Endothelial cell of umbilical vein (primary cell): ENCODE measurements at regions not wholly inside any gene's neighbourhood (a gene's known extent, or its start where the extent isn't known, plus 50 kb on each side); places are given as distances from the start of the nearest gene placed in this dataset.

ENCODE experiments used
- BruUV-seq: library from RNA; stranded (reverse); fragments of 400-500 nt; replicated peaks from 2 replicates; lab custom pipeline; 2021; lab: Mats Ljungman, UMichigan
- CTCF ChIA-PET: fragments of 300-600, 350-600 bp; sonication (Branson Sonifier 250); formaldehyde crosslinking; loops from one replicate; lab custom pipeline; 2021; ENCODE audit warnings: antibody characterized with exemption, inconsistent platforms; lab: Charles Lee
- POLR2A ChIA-PET: fragments of 300-600, 350-600 bp; sonication (Branson Sonifier 250); formaldehyde crosslinking; loops from one replicate; lab custom pipeline; 2021; ENCODE audit warnings: antibody characterized with exemption, inconsistent platforms; lab: Charles Lee
- DNase-seq: peaks from one replicate; pipeline ENCODE4 v3.0.0-alpha.2; 2011; ENCODE audit warnings: low read depth, low spot score
- FAIRE-seq: peaks from 2 replicates; lab custom pipeline; 2011; peaks lifted over from hg19 to GRCh38; lab: Jason Lieb, UNC
- H2AFZ ChIP-seq: 2 replicates; pipeline ENCODE4 v1.6.0; 2012; ENCODE audit warnings: low read depth, low read length, control low read depth, inconsistent platforms
- H3K27ac ChIP-seq: 2 replicates; pipeline ENCODE4 v1.5.1; 2011; ENCODE audit warnings: low read depth, mild to moderate bottlenecking, control low read depth, low read length, moderate library complexity; ENCODE audit not compliant: insufficient read depth
- H3K27me3 ChIP-seq, 2 experiments: 2 replicates each; pipeline versions ENCODE4 v1.6.0 to v1.6.1; 2011; ENCODE audit warnings: low read length in 2 of 2, mixed read lengths in 1 of 2; ENCODE audit not compliant: control insufficient read depth in 2 of 2, insufficient read depth in 2 of 2
- H3K36me3 ChIP-seq, 2 experiments: 2 replicates in 1 of 2; 3 replicates in 1 of 2; pipeline ENCODE4 v1.5.1; 2011; ENCODE audit warnings: low read length in 2 of 2, mild to moderate bottlenecking in 1 of 2, moderate library complexity in 1 of 2; ENCODE audit not compliant: control insufficient read depth in 2 of 2, insufficient read depth in 2 of 2; ENCODE audit errors: extremely low read depth in 1 of 2
- H3K4me1 ChIP-seq: 3 replicates; pipeline ENCODE4 v1.5.1; 2011; ENCODE audit warnings: mild to moderate bottlenecking, low read length; ENCODE audit not compliant: control insufficient read depth, insufficient read depth; ENCODE audit errors: extremely low read depth
- H3K4me2 ChIP-seq: 2 replicates; pipeline ENCODE4 v1.6.1; 2011; ENCODE audit warnings: low read length, control low read depth, mixed read lengths; ENCODE audit not compliant: insufficient read depth
- H3K4me3 ChIP-seq, 3 experiments: fragments of 200-600 bp in 1 of 3; sonication (generic), shearing (Covaris generic) in 1 of 3; replicated peaks in 1 of 3; 2 replicates each; pipeline ENCODE4 v1.5.1; 2011 to 2016; ENCODE audit warnings: control low read depth in 3 of 3, low read length in 3 of 3, mild to moderate bottlenecking in 2 of 3, inconsistent platforms in 1 of 3, low read depth in 1 of 3, moderate library complexity in 1 of 3; ENCODE audit not compliant: insufficient read depth in 1 of 3
- H3K79me2 ChIP-seq: 2 replicates; pipeline ENCODE4 v1.6.0; 2012; ENCODE audit warnings: low read length, inconsistent platforms; ENCODE audit not compliant: control insufficient read depth, insufficient read depth
- H3K9ac ChIP-seq: replicated peaks from 2 replicates; pipeline ENCODE3; 2011; ENCODE audit warnings: low read length, control low read depth; ENCODE audit not compliant: insufficient read depth; ENCODE audit errors: extremely low read depth
- H3K9me1 ChIP-seq: replicated peaks from 3 replicates; pipeline ENCODE4 v1.6.0; 2011; ENCODE audit warnings: mild to moderate bottlenecking, low read length; ENCODE audit not compliant: control insufficient read depth, insufficient read depth; ENCODE audit errors: extremely low read depth
- H3K9me3 ChIP-seq: replicated peaks from 2 replicates; pipeline ENCODE4 v1.5.1; 2012; ENCODE audit warnings: low read length, inconsistent platforms; ENCODE audit not compliant: control insufficient read depth, insufficient read depth
- H4K20me1 ChIP-seq: replicated peaks from 2 replicates; pipeline ENCODE3; 2011; ENCODE audit warnings: mild to moderate bottlenecking, low read length; ENCODE audit not compliant: control insufficient read depth, insufficient read depth; ENCODE audit errors: extremely low read depth
- GATA2 ChIP-seq: IDR thresholded peaks from 2 replicates; pipeline ENCODE4 v1.7.0; 2011; ENCODE audit warnings: low read depth, mild to moderate bottlenecking, moderate library complexity, mixed read lengths, low read length; ENCODE audit not compliant: insufficient read length, insufficient read depth
- MYC ChIP-seq: IDR thresholded peaks from one replicate; pipeline ENCODE4 v1.6.1; 2011; ENCODE audit warnings: mild to moderate bottlenecking, low read depth, low read length
- POLR2AphosphoS5 ChIP-seq: IDR thresholded peaks from 2 replicates; pipeline ENCODE4 v1.6.1; 2012; ENCODE audit warnings: low read depth, mild to moderate bottlenecking, control low read depth, low read length, moderate library complexity; ENCODE audit not compliant: insufficient read depth
- dilution Hi-C: fragments of 300-500 bp; cut with MboI; formaldehyde crosslinking; loops from one replicate; pipeline ENCODE4 v1.15.0; 2019; ENCODE audit warnings: low sequenced_read_pairs; ENCODE audit not compliant: extremely low pct_ligation_motif_present
- intact Hi-C: fragments of 100-400 bp; cut with micrococcal nuclease; formaldehyde crosslinking; loops from one replicate; pipeline ENCODE4 v1.10.0; 2022

DNA sequence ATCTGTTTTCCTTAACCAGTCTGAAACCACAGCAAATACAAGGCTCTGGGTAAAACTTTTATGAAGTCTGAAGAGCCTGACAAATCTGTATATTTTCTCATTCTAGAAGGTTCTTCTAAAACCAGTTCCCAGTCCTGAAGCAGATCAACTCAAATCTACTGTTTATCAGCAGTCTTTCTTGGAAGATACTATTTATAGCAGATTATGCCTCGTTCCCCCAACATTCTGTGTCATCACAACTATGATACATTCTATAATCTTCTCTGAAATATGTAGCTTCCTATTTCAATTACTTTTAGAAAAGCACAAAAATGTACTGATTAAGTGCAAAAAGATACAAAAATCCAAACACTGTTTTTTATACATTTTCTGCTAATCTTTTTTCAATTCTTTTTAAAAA, 67.5 kb downstream of the NIBAN1 start:
- Histone ChIP-seq H3K9me3 (no peaks in the 10 kb centered on the region), H2AFZ (no peak overlapping the region), H3K4me1 (no peaks in the 10 kb centered on the region), H4K20me1 (no peaks in the 10 kb centered on the region), H3K9ac (no peak overlapping the region), H3K27me3 (peaks cover 0 to 3% of the 10 kb centered on the region in 2 experiments), H3K9me1 (no peaks in the 10 kb centered on the region), H3K4me2 (no peak overlapping the region), H3K27ac (no peak overlapping the region), H3K36me3 (no peaks in the 10 kb centered on the region), H3K79me2 (no peaks in the 10 kb centered on the region), H3K4me3 (no peak overlapping the region)
- dilution Hi-C loops, result no loop called here
- FAIRE-seq, result no peak
- ChIA-PET CTCF (no interaction called here), POLR2A (no interaction called here)
- no peak for TF ChIP-seq GATA2
- intact Hi-C loops, result no loop called here
- no peak for DNase-seq
- no TSS peak for BruUV-seq

DNA sequence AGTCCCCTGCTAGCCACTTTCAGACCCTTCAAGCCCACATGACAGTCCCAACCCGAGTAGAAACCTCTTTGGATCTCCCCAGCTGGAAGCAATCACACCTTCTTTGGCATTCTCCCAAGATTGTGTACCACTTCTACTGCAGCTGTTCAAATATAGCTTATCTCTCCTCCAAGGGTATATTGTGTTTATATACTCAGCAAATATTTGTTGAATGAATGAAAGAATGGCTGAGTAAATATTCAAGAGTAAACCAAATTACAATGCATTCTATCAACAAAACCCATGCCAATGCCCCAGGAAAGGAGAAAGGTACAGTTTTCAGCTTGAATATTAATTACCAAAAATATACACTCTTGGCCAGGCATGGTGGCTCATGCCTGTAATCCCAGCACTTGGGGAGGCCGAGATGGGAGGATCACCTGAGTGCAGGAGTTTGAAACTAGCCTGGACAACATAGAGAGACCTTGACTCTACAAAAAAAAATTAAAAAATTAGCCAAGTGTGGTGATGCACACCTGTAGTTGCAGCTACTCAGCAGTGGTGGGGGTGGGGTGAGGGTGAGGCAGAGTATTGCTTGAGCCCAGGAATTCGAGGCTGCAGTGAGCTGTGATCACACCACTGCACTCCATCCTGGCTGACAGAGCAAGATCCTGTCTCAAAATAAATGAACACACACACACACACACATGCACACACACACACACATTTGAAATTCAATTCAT, 68.5 kb downstream of the NIBAN1 start:
- Histone ChIP-seq H2AFZ (no peak overlapping the region), H3K9ac (no peak overlapping the region), H3K36me3 (no peaks in the 10 kb centered on the region), H3K27ac (no peak overlapping the region), H3K4me1 (no peaks in the 10 kb centered on the region), H3K4me3 (no peak overlapping the region), H3K9me1 (no peaks in the 10 kb centered on the region), H3K27me3 (peaks cover 0 to 3% of the 10 kb centered on the region in 2 experiments), H3K9me3 (no peaks in the 10 kb centered on the region), H3K79me2 (no peaks in the 10 kb centered on the region), H3K4me2 (no peak overlapping the region), H4K20me1 (no peaks in the 10 kb centered on the region)
- dilution Hi-C loops, result no loop called here
- POLR2A ChIA-PET, result no interaction called here
- FAIRE-seq (no peak), DNase-seq (no peak)
- BruUV-seq, result no TSS peak
- intact Hi-C loops, result no loop called here
- TF ChIP-seq MYC, result no peak
- no peak for TF ChIP-seq POLR2AphosphoS5
- no peak for TF ChIP-seq GATA2
- CTCF ChIA-PET, result interaction anchor here (1.4 kb wide), 1 partner anchor 27 kb away, joined by 3 read pairs; no protein-coding TSS in a partner anchor
